ENCODE measurements at regions not wholly inside any gene's neighbourhood (a gene's known extent, or its start where the extent isn't known, plus 50 kb on each side); places are given as distances from the start of the nearest gene placed in this dataset.

DNA sequence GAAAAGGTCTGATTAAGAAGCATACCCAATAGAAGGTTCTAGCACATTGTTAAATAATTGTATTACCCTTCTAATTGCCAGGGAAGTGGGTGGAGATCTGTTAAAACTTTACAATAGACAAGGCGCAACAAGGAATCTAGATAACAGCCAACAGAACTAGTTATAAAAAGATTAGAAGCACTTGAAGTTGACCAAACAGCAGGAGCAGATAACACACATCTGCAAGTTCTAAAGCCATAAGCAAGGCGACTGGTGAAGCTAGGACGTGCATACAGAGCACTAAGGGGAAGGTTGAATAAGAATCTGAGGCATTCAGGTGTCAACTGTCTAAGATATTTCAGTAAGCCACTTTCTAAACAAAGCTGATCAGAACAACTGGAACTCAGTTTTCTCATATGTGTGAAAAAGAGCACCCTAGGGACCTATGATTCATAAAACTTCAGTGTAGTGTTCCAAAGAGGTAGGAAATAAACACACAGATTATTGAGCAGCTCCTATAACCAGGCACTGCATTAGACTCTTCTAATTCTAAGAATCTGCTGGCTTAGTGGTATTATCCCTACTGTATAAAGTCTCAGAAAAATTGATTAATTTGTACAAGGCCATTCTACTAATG lies 111.2 kb downstream of the SAMD9 start:
- no peak overlapping the region for H3K4me2 ChIP-seq
- no peak overlapping the region for H3K4me3 ChIP-seq (ENCODE audit: low read depth in 2 of 2, low read length in 1 of 2)
- H3F3A ChIP-seq (replicated peaks; ENCODE audit: insufficient read depth): peaks cover 9% of the 10 kb centered on the region
- H3K79me2 ChIP-seq (ENCODE audit: insufficient read depth): no peaks in the 10 kb centered on the region
- no peak overlapping the region for H3K9ac ChIP-seq
- H3K27ac ChIP-seq (ENCODE audit: low read depth in 2 of 2, low read length in 1 of 2): no peak overlapping the region
- WGBS (ENCODE audit: low lambda C conversion rate): 54% methylated on average over 3 of the region's 3 CpGs
- TF ChIP-seq, protein P1, sequence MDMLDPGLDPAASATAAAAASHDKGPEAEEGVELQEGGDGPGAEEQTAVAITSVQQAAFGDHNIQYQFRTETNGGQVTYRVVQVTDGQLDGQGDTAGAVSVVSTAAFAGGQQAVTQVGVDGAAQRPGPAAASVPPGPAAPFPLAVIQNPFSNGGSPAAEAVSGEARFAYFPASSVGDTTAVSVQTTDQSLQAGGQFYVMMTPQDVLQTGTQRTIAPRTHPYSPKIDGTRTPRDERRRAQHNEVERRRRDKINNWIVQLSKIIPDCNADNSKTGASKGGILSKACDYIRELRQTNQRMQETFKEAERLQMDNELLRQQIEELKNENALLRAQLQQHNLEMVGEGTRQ (IDR thresholded peaks at IDR 0.05; ENCODE audit: borderline replicate concordance, low read depth, low read length): no peak
- TF ChIP-seq RFX5 (IDR thresholded peaks at IDR 0.05; ENCODE audit: low read length) (no peak), TAF1 (IDR thresholded peaks at IDR 0.05; ENCODE audit: borderline replicate concordance, low read depth, low read length) (no peak), EP300 (IDR thresholded peaks at IDR 0.05; ENCODE audit: borderline replicate concordance in 1 of 2, low read depth in 1 of 2, low read length in 1 of 2) (no peak), USF1 (IDR thresholded peaks at IDR 0.05; ENCODE audit: borderline replicate concordance, low read depth) (no peak), YY1 (IDR thresholded peaks at IDR 0.05; ENCODE audit: low read depth) (no peak), ZBTB33 (IDR thresholded peaks at IDR 0.05; ENCODE audit: borderline replicate concordance, low read depth) (no peak), RCOR1 (IDR thresholded peaks at IDR 0.05; ENCODE audit: low read length) (no peak), SIN3A (IDR thresholded peaks at IDR 0.05; ENCODE audit: borderline replicate concordance, low read depth, low read length) (no peak), GABPA (IDR thresholded peaks at IDR 0.05; ENCODE audit: low read depth) (no peak), RAD21 (IDR thresholded peaks at IDR 0.05; ENCODE audit: low read length) (no peak), EZH2phosphoT487 (IDR thresholded peaks at IDR 0.05; ENCODE audit: borderline replicate concordance, low read depth) (no peak), MEF2A (IDR thresholded peaks at IDR 0.05; ENCODE audit: borderline replicate concordance, low read depth) (no peak), MAX (IDR thresholded peaks at IDR 0.05; ENCODE audit: low read depth) (no peak)
- TF ChIP-seq, protein P2, sequence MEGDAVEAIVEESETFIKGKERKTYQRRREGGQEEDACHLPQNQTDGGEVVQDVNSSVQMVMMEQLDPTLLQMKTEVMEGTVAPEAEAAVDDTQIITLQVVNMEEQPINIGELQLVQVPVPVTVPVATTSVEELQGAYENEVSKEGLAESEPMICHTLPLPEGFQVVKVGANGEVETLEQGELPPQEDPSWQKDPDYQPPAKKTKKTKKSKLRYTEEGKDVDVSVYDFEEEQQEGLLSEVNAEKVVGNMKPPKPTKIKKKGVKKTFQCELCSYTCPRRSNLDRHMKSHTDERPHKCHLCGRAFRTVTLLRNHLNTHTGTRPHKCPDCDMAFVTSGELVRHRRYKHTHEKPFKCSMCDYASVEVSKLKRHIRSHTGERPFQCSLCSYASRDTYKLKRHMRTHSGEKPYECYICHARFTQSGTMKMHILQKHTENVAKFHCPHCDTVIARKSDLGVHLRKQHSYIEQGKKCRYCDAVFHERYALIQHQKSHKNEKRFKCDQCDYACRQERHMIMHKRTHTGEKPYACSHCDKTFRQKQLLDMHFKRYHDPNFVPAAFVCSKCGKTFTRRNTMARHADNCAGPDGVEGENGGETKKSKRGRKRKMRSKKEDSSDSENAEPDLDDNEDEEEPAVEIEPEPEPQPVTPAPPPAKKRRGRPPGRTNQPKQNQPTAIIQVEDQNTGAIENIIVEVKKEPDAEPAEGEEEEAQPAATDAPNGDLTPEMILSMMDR (IDR thresholded peaks at IDR 0.05): no peak
- ChIA-PET POLR2A (no interaction called here), CTCF (no interaction called here)
- no peak overlapping the region for H2AFZ ChIP-seq (ENCODE audit: low read depth)
- H3K9me3 ChIP-seq: no peaks in the 10 kb centered on the region
- no peaks in the 10 kb centered on the region for H3K27me3 ChIP-seq (ENCODE audit: insufficient read depth)
- no peaks in the 10 kb centered on the region for H4K20me1 ChIP-seq (ENCODE audit: insufficient read depth)
- no peaks in the 10 kb centered on the region for H3K9me2 ChIP-seq
- no peaks in the 10 kb centered on the region; a peak in 2 of 4 replicates for H3K4me1 ChIP-seq (ENCODE audit: control insufficient read depth in 1 of 2, insufficient read depth in 2 of 2, low read depth in 1 of 2, low read length in 1 of 2)
- no peaks in the 10 kb centered on the region for H3K36me3 ChIP-seq (replicated peaks in 1 of 2; ENCODE audit: control insufficient read depth in 1 of 2, insufficient read depth in 2 of 2, low read length in 1 of 2)
- DNase-seq: no peak

Measured in SK-N-SH (cell line).